GM21390 (cell line): ENCODE measurements at regions not wholly inside any gene's neighbourhood (a gene's known extent, or its start where the extent isn't known, plus 50 kb on each side); places are given as distances from the start of the nearest gene placed in this dataset.

ENCODE experiments used
- ATAC-seq: cut with Tn5 transposase; IDR thresholded peaks from one replicate; pipeline ENCODE4 v1.9.1; 2021; ENCODE audit not compliant: unreplicated experiment

DNA sequence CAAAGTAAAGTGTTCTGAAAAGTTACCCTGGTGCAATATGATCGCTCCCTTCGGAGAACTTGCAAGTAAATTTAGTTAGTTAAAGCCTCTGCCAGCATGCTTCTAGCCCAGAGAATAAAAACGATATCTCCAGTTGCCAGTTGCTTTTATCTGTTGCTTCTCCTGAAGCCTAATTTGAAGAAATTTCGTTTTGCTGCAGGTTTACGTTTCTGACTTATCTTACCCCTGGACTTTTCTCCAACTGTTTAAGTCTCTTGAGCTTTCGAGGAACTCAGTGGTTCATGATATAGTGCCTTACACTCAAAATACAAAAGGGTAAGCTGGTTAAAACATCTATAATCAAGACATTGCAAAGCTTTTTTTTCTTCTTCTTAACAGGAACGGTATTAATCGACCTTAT lies 131.1 kb downstream of the FAM161A start:
- ATAC-seq, result no peak

DNA sequence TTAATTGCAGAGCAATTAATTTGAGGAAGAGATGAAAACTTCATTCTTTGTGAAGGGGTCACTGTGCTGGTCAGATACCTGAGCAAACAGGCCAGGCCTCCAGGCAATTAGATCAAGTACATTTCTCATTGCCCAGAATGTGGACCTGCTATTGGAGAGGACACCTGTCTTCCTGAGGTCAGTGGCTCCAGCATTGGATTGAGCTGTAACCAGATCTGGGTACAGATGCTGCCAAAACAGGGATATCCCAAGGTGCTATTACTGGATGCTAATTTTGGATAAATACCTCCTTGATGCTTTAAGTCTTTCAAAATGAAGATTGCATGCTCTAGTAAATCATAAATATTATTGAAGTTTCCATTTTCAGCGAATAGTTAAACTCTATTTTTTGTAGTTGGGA lies 131.5 kb downstream of the FAM161A start:
- no peak for ATAC-seq

DNA sequence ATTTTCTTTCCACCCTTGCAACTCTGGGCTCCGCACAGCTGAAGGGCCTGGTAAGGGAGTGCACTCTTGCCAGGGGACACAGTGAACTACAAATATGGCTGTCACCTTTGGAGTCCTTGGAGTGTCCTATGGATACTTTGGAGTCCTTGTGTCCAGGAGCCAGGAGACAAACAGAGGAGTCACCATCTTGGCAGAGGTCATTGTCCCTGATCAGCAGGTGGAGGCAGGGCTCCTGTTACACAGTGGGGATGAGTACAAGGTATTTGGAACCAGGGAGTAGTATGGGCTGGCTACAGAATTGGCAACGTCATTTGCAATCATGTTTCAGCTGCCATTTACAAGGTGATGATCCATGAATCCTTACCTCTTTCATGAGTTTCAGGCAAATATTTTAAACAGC lies 132.5 kb downstream of the FAM161A start:
- ATAC-seq, result no peak

DNA sequence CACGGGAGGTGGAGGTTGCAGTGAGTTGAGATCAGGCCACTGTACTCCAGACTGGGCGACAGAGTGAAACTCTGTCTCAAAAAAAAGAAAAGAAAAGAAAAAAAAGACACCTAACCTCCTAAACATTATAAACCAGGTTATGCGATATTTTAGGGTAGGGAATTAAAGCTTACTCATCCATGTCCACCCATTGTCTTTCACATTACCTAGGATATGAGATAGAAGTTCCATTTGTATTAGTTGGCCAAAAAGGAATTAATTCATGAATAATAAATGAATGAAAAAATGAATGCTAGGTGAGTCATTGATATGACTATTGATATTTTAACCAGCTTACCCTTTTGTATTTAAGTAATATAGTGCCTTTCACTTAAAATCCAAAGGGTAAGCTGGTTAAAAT lies 132.9 kb downstream of the FAM161A start:
- no peak for ATAC-seq

DNA sequence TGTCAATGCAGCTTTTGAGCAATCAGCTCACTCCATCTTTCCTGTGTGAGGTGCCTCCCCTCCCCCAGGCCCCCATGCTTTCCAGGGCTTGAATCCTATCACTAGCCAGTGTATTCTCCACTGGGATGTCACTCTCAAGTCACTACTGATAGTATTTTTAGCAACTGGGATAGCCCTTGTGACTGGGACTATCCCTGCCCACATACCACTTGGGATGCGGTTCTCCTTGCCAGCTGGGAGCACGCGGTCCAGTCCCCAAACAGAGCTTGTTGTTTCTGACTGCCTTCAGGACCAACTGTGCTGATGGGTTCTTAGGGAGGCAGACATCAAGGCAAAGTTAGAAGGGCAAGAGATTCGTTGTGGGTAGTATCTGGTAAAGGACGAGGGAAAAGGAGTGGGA lies 134.9 kb downstream of the FAM161A start:
- ATAC-seq, result no peak

DNA sequence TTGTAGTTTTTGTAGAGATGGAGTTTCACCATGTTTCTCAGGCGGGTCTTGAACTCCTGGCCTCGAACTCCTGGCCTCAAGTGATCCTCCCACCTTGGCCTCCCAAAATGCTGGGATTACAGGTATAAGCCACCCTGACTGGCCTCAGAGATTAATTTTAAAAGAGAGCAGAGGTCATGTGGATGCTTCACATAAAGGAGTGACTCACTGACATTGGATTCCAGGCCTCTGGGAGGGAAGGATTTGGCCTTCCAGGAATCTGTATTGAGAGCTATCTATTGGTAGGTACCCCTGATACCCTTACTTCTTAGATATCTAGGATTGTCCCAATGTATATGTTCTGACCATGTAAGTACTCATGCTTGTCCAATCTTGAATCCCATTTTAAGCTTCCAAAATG lies 138.4 kb downstream of the FAM161A start:
- ATAC-seq, result no peak

DNA sequence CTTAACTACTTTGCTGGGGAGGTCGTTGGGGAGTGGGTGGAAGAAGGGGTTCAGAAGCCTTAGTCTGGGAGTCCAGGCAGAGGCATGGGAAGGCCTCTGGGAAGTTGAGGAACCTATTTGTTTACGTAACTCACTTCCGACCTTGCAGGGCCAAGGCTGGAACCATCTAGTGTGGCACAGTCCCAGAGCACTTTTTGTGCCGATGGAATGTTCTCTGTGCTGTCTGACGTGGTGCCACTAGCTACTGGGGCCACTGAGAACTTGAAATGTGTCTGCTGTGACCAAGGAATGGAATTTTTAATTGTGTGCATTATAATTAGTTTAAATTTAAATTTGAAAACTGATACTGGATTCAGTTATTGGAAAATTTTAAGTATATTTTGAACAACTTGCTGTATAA lies 139.7 kb downstream of the FAM161A start:
- ATAC-seq, result no peak

DNA sequence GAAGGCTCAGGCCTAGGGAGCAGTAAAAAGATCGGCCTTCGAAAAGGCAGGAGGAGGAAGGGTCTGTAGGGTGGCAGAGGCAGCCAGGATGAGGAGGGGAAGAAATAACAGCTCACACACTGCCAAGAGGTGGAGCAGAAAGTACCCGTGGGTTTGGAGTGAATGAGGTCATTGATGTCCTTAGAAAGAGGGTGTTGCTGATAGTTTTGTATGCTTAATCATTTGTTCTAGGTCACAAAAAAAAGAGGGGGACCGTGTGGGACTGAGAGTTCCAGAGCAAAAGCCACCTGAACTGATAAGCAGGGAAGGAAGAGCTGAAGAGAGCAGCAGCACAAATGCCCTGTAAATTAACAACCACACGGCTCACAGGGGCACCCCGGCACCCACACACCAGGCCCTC lies 140.4 kb downstream of the FAM161A start:
- no peak for ATAC-seq

DNA sequence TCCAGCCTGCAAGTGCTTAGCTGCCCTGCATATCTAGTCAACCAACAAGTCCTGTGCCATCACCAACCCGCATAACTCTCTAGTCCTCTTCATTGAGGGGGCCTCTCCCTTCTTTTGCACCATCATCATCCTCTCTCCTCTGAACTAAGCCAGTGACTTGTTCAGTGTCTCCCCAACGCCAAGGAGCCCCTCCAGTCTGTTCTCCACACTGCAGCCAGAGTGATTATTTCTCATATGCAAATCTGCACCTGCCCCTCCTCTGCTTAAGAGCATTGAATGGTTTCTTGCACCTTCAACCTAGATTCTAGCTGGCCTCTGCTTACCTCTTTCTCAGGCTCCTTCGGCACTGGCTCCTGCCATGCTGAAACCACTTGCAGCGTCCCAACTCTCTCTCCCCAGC lies 141.8 kb downstream of the FAM161A start:
- no peak for ATAC-seq

DNA sequence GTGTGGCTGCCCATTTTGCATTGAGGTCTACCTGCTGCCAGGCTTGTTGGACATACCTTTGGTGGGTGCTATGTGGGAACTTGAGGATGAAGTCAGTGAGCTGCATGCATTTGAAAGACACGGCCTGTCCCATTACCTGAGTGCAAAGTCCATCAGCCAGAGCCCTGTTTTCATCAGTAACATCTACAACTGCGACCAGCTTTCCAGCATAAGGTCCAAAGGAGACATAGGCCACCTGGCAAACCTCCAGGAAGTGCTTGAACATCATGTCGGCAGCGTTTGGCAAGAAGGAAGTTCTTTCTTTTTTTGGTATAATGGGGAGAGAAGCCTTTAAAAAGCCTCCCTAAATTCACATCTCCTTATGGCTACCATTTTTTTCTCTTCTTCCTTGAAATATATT lies 143.1 kb downstream of the FAM161A start:
- ATAC-seq, result no peak

DNA sequence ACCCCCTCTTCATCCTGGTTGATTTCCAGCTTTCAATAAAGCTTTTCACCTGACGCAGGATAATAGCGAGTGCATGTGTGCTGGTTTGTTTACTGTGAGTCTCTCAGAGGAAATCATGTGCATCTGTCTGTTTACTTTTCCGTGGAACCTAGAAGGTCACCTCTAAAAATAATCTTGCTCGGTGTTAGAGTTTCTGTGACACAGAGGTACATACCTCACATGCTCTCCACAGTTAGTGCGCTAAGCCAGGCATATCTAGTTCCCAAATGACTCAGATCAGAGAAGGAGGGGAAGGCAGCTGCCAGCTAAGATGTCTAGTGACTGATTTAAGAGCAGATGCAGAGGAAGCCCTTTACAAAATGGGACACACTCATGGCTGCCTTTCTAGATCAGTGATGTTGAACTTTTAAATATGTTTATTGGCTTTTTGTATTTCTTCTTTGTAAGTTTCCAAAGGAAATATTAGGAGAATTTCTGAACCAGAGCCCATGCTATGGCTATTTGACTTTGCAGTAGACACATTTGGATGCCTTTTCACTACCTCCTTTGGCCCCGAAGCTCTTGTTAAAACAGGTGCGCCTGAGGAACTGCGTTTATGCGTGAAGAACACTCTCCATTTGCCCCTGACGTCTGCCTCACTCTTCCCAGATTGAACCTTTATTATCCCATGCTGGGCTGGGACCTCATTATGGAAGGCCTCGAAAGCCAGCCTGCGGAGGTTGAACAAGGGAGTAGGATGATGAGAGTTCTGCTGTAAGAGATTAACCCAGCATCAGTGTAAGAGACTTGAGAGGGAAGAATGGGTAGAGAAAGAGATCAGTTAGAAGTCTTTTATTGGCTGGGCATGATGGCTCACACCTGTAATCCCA lies 145.6 kb downstream of the FAM161A start:
- peak; percentile 99 for ATAC-seq

DNA sequence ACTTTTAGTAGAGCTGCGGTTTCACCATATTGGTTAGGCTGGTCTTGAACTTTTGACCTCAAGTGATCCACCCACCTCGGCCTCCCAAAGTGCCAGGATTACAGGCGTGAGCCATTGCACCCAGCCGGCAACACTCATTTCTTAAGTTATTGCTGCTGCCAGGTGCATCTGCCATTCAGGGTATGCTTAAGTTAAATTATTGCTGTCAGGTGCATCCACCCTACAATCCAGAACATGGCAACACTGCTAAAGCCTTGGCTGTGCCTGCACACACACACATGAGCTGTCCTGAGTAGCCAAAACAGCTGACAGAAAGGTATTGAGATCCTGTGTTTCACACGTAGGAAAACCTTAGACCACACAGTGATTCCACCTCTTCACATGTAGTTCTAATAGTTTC lies 148.2 kb downstream of the FAM161A start:
- no peak for ATAC-seq

DNA sequence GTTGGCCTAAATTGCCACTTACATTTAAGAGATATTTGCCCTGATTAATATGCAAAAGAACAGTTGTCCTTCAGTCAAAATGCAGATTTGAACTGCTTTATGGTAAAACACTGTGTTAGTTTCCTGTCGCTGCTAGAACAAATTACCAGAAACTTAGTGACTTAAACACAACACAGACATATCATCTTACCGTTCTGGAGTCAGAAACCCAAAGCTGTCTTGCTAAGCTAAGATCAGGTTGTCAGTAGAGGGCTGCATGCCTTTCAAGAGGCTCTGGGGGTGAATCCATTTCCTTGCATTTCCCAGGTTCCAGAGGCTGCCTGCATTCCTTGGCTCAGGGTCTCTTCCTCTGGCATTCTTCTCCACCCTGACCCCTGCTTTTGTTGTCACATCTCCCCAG lies 149.5 kb downstream of the FAM161A start:
- ATAC-seq, result no peak

DNA sequence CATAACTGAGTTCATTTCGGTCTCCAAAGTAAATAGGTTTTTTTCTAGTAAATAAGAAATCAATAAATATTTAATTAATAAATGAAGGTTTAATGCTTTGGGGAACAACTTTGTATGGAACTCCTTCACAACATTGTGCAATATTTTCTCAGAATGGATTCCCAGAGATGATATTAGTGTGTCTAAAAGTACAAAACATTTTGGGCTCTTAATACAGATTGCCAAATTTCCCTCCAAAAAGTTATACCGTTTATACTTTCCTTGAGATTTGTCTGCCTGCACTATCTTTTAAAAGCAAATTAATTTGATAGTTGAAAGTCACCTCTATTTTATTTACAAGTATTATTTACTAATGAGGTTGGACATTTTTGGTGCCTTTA lies 151.8 kb downstream of the FAM161A start:
- no peak for ATAC-seq

DNA sequence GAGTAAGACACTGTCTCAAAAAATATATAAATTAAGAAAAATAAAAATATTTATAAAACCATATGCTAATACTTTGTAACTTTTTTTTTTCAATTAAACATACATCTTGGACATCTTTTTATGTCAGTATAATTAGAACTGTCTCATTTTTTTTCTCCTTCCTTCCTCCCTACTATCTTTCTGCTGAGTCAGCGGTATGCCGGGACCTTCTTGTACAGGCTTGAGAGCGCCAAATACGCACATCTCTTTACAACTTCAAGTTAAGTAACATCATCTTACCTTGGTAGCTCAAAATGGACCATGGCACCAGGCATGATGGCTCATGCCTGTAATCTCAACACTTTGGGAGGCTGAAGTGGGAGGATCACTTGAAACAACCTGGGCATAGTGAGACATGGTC lies 153.4 kb downstream of the FAM161A start:
- ATAC-seq, result no peak

DNA sequence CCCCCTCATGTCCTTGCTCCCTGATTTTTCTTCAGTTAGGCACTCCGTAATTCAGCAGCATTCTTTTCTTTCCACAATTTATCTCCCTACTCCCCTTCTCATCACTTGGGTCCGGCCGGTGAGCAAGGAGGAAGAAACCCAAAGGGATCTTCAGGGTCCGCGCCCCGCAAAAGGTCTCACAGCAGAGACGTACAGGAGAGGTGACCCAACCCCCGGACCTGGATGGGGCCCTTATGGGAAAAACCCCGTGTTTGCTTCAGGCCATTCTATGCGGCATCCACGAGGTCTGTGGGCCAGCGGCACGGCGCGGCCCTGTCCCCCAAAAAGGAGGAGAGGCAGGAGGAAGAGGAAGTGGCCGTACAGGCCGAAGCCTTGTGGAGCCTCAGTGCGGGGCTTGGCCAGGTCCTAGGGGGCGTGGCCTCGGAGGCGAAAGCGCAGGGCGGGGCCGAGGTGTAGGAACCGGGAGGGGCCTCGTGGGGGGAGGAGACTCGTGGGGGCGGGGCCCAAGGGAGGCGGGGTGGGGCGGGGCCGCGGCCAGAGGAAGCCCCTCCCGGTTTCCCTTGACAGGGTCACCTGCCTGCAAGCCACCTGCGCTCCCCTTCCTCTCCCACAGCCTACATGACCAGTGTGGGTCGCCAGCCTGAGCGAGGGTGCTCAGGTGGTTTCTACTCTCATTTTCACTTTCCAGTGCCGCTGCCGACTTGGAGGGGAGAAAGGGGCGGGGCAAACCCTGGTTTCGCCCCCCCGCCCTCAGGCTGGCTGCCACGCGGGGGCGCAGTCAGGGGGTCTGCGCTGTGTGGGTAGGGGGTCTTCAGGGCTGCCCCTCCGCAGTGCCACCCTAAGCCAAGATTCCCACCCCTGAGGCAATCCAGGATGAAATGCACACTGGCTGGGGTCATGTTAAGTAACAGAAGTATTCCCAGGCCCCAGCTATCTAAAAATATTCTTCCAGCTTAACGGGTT lies 156.4 kb upstream of the XPO1 start:
- ATAC-seq, result peak; percentile 94

DNA sequence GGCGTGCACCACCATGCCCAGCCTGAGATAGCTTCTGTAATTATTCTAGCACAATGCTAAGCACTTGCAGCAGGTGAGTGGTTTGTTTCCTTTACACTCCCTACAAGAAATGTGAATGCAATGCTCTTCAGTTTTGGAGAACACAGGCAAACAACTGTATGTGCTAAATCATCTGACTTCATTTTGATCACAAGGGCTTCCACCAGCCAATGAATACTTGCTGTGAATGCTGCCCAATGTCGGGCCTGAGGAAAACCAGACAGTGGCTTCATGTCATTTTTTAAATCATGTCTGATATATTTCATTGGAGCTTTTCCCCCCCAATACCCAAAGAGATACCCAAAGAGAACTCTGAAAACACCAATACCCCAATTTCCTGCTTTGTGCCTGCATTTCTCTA lies 155.6 kb upstream of the XPO1 start:
- no peak for ATAC-seq

DNA sequence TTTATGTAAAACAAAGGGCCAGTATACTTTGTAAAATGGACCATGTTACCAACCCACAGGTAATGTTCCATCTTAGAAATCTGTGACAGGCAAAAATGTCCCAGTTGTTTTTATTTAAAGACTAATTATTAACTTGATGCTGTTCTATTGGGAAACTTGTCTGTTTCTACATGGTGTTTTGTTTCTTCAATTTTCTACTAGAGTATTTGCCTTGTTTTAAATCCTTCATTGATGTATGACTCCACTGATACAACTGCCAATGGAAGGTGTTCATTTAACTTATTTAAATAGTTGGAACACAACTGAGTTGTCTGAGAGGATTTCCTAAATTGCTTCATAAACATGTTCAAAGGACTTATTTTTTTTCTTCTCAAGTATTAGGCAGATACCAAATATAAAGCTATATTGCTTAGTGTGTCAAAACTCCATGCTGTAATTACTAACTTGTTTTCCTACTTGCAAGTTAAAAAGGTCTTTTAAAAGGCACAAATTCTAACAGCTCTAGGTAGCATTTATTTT lies 152.0 kb upstream of the XPO1 start:
- ATAC-seq, result no peak

DNA sequence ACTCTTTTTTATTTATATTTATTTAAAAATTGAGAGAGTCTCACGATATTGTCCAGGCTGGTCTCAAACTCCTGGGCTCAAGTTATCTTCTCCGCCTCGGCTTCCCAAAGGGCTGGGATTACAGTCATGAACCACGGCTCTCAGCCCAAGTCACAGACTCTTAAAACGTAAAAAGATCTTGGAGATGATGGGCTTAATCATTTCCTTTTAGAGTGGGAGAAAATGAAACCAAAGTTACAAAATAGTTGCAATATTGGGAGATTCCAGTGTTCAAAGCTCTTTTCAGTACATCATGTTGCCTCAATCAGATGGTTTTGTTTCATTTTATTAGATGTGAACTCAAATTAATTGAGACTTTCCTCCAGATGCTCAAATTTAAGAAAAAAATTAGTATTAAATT lies 151.4 kb upstream of the XPO1 start:
- ATAC-seq, result no peak

DNA sequence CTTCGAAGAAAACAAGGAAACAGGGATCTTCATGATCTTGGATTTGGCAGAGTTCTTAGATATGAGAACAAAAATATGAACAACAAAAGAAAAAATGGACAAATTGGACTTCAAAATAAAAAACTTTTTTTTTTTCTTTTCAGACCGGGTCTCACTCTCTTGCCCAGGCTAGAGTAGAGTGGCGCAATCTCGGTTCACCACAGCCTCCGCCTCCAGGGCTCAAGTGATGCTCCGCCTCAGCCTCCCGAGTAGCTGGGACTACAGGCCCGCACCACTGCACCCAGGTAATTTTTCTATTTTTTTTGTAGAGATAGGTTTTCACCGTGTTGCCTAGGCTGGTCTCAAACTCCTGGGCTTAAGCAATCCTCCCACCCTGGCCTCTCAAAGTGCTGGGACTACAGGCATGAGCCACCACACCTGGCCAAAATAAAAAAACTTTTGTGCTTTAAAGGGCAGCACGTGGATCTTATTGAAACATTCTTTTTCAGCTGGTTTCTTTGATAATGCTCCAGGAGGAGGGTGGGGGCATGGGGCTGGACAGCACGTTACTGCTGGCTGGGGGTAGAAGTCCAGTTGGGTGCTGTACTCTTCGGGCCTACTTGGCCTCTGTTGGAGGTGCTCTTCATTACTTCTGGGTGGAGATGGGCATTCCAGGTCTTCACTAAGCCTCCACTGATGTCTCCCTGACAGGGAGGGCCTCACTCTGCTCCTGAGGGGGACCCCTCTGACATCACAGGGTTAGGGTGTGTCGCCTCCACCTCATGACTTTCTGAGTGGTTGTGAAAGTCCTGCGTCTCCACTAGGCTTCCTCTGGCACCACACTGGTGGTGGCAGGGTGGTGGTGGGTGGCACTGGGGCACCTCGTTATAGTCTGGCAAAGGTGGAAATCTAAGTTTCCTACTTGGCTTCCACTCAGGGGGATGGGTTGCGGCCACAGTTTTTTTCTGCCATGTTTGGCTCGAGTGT lies 150.5 kb upstream of the XPO1 start:
- no peak for ATAC-seq

DNA sequence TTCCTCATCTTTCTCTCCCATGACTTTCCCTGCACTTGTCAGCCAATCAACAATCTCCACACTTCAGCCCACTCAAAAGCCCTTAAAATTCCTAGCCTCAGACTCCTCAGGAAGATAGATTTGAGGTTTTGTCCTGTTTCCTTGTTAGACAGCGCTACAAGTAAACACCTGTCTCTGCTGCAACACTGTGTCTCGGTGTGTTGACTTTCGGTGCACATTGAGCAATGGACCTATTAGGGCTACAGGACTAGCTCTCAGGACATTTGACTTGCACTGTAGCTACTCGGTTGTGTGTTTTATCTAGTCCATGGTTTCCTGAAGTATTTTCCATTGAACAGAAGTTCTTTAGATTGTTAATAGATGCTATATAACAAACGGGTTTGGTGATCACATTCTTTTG lies 140.9 kb upstream of the XPO1 start:
- ATAC-seq, result no peak
